ENCODE measurements at regions not wholly inside any gene's neighbourhood (a gene's known extent, or its start where the extent isn't known, plus 50 kb on each side); places are given as distances from the start of the nearest gene placed in this dataset.

DNA sequence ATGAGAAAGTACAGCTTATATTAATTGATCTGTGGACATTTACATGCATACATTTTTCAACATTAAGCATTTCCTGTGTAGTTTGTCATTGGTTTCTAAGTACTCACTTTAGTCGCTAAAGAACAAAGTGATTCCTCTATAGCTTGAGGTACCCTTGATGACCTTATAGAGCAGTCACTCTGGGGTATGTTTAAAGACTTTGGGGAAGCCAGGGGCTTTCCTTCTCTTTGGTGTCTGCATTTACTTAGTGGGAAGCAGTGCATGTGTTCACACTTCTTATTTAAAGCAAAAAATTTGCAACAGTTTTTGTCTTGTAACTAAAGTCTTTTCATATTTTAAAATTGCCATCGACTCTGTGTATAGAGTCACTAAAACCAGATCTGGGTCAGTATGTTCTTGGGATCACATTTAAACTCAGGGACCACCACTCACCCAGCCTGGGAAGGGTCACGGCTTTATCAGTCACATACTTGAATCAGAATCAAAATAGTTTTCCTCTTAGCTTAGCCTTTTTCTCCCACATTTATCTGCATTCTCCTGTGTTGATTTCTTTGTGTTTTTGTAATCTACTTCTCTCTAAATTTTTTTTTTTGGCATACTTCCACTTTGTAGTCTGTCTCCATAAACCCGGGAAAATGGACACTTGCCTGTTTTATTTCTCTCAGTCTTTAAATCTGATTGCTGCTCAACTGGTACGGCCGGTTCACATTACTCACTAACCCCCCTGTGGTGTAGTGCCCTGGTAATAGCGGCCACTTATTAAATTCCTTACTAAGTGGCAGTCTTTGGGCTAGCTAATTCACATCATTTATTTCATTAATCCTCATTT is 143.9 kb upstream of the FBN2 start:
- H3K4me3 ChIP-seq (ENCODE audit: low read depth, low read length) = no peak overlapping the region
- TF ChIP-seq CTCF (IDR thresholded peaks at IDR 0.05; ENCODE audit: low read depth, low read length, missing control alignments) = no peak
- DNase-seq (ENCODE audit: low read depth) = no peak

DNA sequence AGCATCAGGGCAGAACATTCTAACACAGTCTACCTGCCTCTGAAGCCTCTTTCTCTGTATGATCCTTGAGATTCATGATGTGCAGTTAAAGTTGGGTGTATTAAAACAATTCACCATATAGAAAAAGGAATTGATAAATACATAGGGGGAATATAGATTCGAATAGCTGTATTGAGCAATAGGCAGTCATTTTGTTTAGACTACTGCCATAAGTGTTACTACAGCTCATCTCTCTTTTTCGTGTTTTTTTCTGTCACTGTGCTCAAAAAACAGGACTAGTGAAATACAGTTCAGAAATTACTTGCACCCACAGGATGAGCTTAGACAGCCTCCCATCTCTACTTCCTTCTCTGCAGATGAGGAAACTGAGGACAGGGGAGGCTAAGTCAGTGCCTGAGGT is 144.6 kb upstream of the FBN2 start:
- DNase-seq (ENCODE audit: low read depth) = no peak
- no peak overlapping the region for H3K4me3 ChIP-seq (ENCODE audit: low read depth, low read length)
- TF ChIP-seq CTCF (IDR thresholded peaks at IDR 0.05; ENCODE audit: low read depth, low read length, missing control alignments) = no peak

DNA sequence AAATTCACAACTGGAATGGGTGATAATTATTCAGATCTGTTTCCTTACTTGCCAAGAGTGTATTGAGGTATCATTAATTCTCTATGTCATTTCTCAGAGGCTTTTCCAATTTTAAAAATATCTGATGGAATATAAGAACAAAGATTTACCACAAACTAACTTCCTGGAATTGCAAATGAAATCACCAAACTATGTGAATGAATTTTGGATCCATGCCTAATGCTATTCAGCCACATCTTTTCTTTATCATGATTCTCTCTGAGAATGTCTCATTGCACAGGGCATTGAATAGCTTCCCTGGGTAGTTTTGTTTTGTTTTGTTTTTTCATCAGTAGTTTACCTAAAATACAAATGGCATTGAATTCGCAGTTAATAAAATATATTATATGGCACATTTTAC is 146.9 kb upstream of the FBN2 start:
- no peak overlapping the region for H3K4me3 ChIP-seq (ENCODE audit: low read depth, low read length)
- no peak for TF ChIP-seq CTCF (IDR thresholded peaks at IDR 0.05; ENCODE audit: low read depth, low read length, missing control alignments)
- DNase-seq (ENCODE audit: low read depth) = no peak

DNA sequence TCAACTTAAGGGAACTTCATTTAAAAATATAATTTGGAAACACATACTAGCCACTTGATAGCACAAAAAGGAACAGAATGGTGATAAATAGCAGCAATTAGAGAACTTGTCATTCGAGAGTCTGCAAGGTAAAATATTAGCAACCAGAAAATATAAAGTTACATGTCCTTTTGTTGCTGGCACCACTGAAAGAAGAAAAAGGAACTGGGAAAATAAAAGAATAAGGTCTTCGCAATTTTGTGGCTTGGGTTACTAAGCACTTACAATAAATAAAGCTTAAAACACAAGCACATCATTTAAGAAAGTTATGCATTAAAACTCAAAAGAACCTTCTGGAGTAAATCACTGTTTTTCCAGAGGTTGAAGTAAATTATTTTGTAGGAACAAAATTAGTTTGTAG is 149.9 kb upstream of the FBN2 start:
- no peak overlapping the region for H3K4me3 ChIP-seq (ENCODE audit: low read depth, low read length)
- no peak for DNase-seq (ENCODE audit: low read depth)
- no peak for TF ChIP-seq CTCF (IDR thresholded peaks at IDR 0.05; ENCODE audit: low read depth, low read length, missing control alignments)

- TF ChIP-seq CTCF (IDR thresholded peaks at IDR 0.05; ENCODE audit: low read depth, low read length, missing control alignments) = no peak
- DNase-seq (ENCODE audit: low read depth) = no peak
- H3K4me3 ChIP-seq (ENCODE audit: low read depth, low read length) = no peak overlapping the region
These were observed 155.7 kb upstream of the FBN2 start for GRCh38 chr5:128693764-128694163.

DNA sequence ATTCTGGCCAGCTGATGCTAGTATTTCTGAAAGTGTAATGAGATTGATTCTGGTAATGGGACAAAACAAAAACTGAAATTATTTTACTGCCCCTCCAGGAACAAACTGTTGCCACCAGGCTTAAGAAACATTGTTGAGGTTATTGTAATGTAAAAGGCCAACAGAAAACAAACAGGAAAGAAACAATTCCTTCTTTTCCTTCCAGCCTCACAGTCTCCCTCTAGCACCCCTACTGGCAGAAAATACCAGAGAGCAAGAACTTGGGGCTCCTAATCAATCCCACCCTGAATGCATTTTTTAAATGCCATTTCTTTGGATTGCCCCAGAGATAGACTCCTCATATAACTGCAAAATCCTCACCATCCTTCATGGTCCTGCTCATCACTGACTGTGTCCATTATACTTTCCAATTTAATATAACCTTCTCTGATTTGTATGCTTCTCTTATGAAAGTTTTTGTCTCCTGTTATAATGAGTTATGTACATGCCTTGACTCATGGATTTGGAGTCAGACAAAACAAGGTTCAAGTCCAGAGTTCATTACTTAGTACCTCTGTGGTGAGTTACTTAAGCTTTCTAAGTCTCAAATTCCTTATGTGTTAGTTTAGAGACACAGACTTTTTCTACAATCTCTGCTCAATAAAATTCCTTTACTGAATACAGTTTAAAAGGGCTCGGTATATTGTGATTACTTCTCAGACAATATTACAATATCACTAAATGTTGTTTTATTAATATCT is 157.9 kb upstream of the FBN2 start:
- H3K4me3 ChIP-seq (ENCODE audit: low read depth, low read length) = no peak overlapping the region
- DNase-seq (ENCODE audit: low read depth) = no peak
- TF ChIP-seq CTCF (IDR thresholded peaks at IDR 0.05; ENCODE audit: low read depth, low read length, missing control alignments) = peak; percentile 43
